ENCODE measurements at regions not wholly inside any gene's neighbourhood (a gene's known extent, or its start where the extent isn't known, plus 50 kb on each side); places are given as distances from the start of the nearest gene placed in this dataset.
"Not testable (repeated sequence)": the region's sequence is repeated elsewhere in the genome, so short reads cannot be mapped to it uniquely, and the experiment has no call there.

DNA sequence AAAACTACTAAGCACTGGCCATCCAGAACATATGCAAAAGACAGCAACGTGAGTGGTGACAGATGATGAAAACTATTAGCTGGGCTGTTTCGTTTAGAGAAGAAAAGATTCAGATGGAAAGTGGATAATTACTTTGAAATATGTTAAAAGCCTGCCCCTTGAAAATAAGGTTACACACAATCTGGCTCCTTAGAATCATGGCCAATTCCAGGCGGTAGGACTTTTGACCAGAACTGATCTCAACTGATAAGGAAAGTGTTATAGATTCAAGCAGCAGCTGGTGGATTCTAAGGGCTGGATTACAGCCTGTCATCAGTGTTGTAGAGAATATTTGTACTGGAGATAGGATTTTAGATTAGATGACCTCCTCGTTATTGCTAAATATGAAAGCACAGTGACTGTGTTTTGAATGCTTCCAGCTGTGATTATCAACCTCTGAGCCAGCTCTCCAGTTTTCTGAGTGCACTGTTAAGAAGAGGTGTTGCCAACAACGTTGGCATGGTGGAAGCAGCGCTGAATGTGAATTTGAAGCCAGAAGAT is 75.1 kb downstream of the KBTBD2 start:
- DNase-seq, result not testable (repeated sequence)

- not testable (repeated sequence) for DNase-seq
Observed at GRCh38 chr7:32814779-32815178, 76.8 kb downstream of the KBTBD2 start.

- DNase-seq, result no peak
Observed at GRCh38 chr7:32809871-32810270, 81.7 kb downstream of the KBTBD2 start.

GRCh38 chr7:32809347-32809746 is 82.2 kb downstream of the KBTBD2 start:
- DNase-seq, result no peak

- no peak for DNase-seq
Observed at GRCh38 chr7:32803406-32804141, 88.0 kb downstream of the KBTBD2 start.

GRCh38 chr7:32802305-32802910 is 89.2 kb downstream of the KBTBD2 start:
- no peak for DNase-seq

GRCh38 chr7:32793053-32793452 is 98.5 kb downstream of the KBTBD2 start:
- not testable (repeated sequence) for DNase-seq

DNA sequence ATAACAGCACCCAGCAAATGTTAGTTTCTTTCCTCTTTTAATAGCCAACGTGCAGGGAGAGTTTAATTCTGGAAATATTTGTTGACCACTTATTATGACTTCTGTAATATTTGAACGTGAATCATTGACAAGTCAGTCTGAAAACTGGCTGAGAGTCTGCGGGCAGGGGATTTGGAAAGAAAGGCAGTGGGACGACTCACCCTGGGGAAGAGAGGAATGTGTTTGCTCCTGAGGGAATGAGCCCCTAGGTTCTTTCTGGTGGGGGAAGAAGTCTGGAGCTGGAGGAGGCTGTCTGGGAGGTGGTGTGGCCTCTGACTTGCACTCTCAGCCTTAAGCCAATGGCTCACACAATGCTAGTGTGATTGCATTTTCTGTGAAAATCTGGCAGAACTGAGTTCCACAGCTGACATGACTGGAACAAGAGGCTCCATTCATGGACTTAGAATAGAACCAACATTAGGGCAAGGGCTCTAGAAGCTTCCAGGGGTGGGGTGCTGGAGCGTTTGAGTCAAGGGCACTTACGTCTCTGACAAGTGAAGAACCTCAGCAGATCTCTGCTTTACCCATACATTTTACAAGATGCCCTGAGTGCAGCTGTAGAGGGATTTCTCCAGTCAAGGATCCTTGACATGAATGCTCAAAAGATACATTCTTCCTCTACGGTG is 100.7 kb downstream of the KBTBD2 start:
- not testable (repeated sequence) for DNase-seq

- not testable (repeated sequence) for DNase-seq
Observed at GRCh38 chr7:32789266-32789665, 102.3 kb downstream of the KBTBD2 start.

GRCh38 chr7:32788174-32788573 is 103.4 kb downstream of the KBTBD2 start:
- not testable (repeated sequence) for DNase-seq

DNA sequence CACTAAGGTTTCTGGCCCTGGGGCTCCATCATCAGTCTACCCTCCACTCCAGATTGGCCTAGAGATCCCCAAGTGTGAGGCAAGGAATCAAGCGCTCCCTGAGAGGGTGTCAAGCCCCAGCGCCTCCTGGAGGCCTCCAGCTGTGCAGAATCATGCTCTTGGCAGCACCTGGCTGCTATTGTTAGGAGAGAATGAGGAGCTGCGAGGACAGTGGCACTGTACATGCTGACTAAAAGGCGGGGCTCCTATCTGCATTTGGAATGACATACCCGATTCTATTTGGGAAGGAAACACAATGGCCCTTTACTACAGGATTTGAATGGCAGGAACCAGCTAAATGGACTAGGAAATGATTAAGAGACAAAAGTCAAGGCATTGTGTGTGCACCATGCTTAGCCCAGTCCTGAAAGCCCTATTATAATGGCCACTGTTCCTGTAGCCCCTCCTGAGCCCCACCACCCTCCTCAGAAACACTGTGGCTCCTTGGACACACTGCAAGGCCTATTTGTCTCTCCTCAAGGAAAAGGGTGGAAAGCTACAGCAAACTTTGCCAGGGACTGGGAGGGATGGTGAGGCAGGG is 106.1 kb downstream of the KBTBD2 start:
- DNase-seq, result not testable (repeated sequence)

- DNase-seq, result not testable (repeated sequence)
Observed at GRCh38 chr7:32779895-32780294, 111.7 kb downstream of the KBTBD2 start.

GRCh38 chr7:32779167-32779566 is 112.4 kb downstream of the KBTBD2 start:
- DNase-seq, result no peak

- not testable (repeated sequence) for DNase-seq
Observed at GRCh38 chr7:32777041-32777666, 114.4 kb downstream of the KBTBD2 start.

GRCh38 chr7:32776318-32776717 is 115.2 kb downstream of the KBTBD2 start:
- not testable (repeated sequence) for DNase-seq

- DNase-seq, result not testable (repeated sequence)
Observed at GRCh38 chr7:32775809-32776208, 115.8 kb downstream of the KBTBD2 start.

DNA sequence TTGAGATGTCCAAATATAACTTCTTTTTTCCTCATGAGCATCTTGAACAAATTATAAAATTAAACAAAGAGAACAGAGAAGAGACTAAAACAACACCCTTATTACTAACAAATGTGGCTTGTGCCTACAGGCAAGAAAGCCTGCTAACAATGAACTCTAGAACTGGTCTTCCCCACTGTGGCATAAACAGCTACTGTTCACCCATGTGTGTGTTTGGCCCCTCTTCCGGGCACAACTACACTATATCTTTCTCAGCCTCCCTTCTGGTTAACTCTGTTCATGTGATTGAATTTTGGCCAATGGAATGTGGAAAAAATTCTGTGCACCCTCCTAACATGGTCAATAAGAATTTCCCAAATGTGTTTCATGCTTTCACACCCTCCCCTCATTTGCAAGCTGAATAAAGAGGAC is 117.0 kb downstream of the KBTBD2 start:
- DNase-seq, result no peak

- DNase-seq, result not testable (repeated sequence)
Observed at GRCh38 chr7:32768866-32769510, 122.6 kb downstream of the KBTBD2 start.

DNA sequence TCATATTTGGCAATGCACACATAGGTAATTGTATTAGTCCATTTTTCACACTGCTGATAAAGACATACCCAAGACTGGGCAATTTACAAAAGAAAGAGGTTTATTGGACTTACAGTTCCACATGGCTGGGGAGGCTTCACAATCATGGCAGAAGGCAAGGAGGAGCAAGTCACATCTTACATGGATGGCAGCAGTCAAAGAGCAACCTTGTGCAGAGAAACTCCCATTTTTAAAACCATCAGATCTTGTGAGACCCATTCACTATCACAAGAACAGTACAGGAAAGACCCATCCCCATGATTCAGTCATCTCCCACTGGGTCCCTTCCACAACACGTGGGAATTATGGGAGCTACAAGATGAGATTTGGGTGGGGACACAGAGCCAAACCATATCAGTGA is 123.2 kb downstream of the KBTBD2 start:
- DNase-seq, result not testable (repeated sequence)

GRCh38 chr7:32765649-32766251 is 125.8 kb downstream of the KBTBD2 start:
- DNase-seq, result not testable (repeated sequence)

GRCh38 chr7:32765185-32765584 is 126.4 kb downstream of the KBTBD2 start:
- DNase-seq, result no peak

- DNase-seq, result no peak
Observed at GRCh38 chr7:32762925-32763293, 128.7 kb downstream of the KBTBD2 start.
